ENCODE measurements at regions not wholly inside any gene's neighbourhood (a gene's known extent, or its start where the extent isn't known, plus 50 kb on each side); places are given as distances from the start of the nearest gene placed in this dataset.

GRCh38 chrX:9327086-9327746, 137.6 kb upstream of the TBL1X start:
- Mint-ChIP-seq H3K27ac (no peak overlapping the region), H3K27me3 (ENCODE audit: insufficient read depth, low read depth, poor library complexity) (no peaks in the 10 kb centered on the region), H3K4me3 (no peak overlapping the region), H3K9me3 (no peaks in the 10 kb centered on the region), H3K4me1 (peaks cover 3% of the 10 kb centered on the region; the same call in 1 of the 3 replicates), H3K36me3 (ENCODE audit: low read depth) (no peaks in the 10 kb centered on the region)
- Histone ChIP-seq H3F3A (replicated peaks; ENCODE audit: low read depth) (no peaks in the 10 kb centered on the region), H3K36me3 (ENCODE audit: insufficient read depth) (no peaks in the 10 kb centered on the region), H3K27ac (ENCODE audit: low read depth) (no peak overlapping the region), H3K4me3 (no peak overlapping the region), H2AFZ (no peak overlapping the region), H4K20me1 (replicated peaks; ENCODE audit: insufficient read depth) (no peaks in the 10 kb centered on the region), H3K79me2 (replicated peaks; ENCODE audit: insufficient read depth) (no peaks in the 10 kb centered on the region), H3K9me2 (ENCODE audit: insufficient read depth) (no peaks in the 10 kb centered on the region), H3K27me3 (ENCODE audit: insufficient read depth) (no peaks in the 10 kb centered on the region), H3K4me1 (ENCODE audit: insufficient read depth) (no peaks in the 10 kb centered on the region), H3K4me2 (no peak overlapping the region)
- DNase-seq (ENCODE audit: low spot score) (no peak), ATAC-seq (no peak)
- no peak for TF ChIP-seq CTCF (conservative IDR thresholded peaks at IDR 0.05; ENCODE audit: low read depth in 2 of 2)

- Histone ChIP-seq H3F3A (replicated peaks; ENCODE audit: low read depth) (no peaks in the 10 kb centered on the region), H2AFZ (no peak overlapping the region), H3K4me1 (ENCODE audit: insufficient read depth) (no peaks in the 10 kb centered on the region), H3K27ac (ENCODE audit: low read depth) (no peak overlapping the region), H3K9me2 (ENCODE audit: insufficient read depth) (no peaks in the 10 kb centered on the region), H3K36me3 (ENCODE audit: insufficient read depth) (no peaks in the 10 kb centered on the region), H4K20me1 (replicated peaks; ENCODE audit: insufficient read depth) (no peaks in the 10 kb centered on the region), H3K4me2 (no peak overlapping the region), H3K79me2 (replicated peaks; ENCODE audit: insufficient read depth) (no peaks in the 10 kb centered on the region), H3K27me3 (ENCODE audit: insufficient read depth) (no peaks in the 10 kb centered on the region), H3K4me3 (no peak overlapping the region)
- Mint-ChIP-seq H3K4me1 (peaks cover 3% of the 10 kb centered on the region; the same call in 1 of the 3 replicates), H3K4me3 (no peak overlapping the region), H3K27ac (no peak overlapping the region), H3K9me3 (no peaks in the 10 kb centered on the region), H3K36me3 (ENCODE audit: low read depth) (no peaks in the 10 kb centered on the region), H3K27me3 (ENCODE audit: insufficient read depth, low read depth, poor library complexity) (no peaks in the 10 kb centered on the region)
- DNase-seq (ENCODE audit: low spot score) (no peak), ATAC-seq (no peak)
- TF ChIP-seq EZH2phosphoT487 (IDR thresholded peaks at IDR 0.05; ENCODE audit: unreplicated experiment) (no peak), JUNB (IDR thresholded peaks at IDR 0.05; ENCODE audit: unreplicated experiment) (no peak), STAT1 (IDR thresholded peaks at IDR 0.05; ENCODE audit: unreplicated experiment) (no peak), ZNF114 (CRISPR knock-in tag; IDR thresholded peaks at IDR 0.05) (no peak), ZNF462 (CRISPR knock-in tag; IDR thresholded peaks at IDR 0.05) (no peak), CTCF (conservative IDR thresholded peaks at IDR 0.05; ENCODE audit: low read depth in 2 of 2) (no peak), NANOG (IDR thresholded peaks at IDR 0.05; ENCODE audit: borderline replicate concordance) (no peak)
These were observed 137.1 kb upstream of the TBL1X start for GRCh38 chrX:9327747-9328145.

Measured in GM23338 (cell line).